Colonic mucosa (tissue), 4 donors: ENCODE measurements at regions not wholly inside any gene's neighbourhood (a gene's known extent, or its start where the extent isn't known, plus 50 kb on each side); places are given as distances from the start of the nearest gene placed in this dataset.

Experiments
- DNase-seq: peaks from one replicate; pipeline ENCODE4 v3.0.0-alpha.2; 2020
- H3K27ac ChIP-seq: fragments of 200-600 bp; one replicate; pipeline ENCODE4 v1.8.0; 2021
- H3K27me3 ChIP-seq: fragments of 200-600 bp; one replicate; pipeline ENCODE4 v1.8.0; 2021
- H3K36me3 ChIP-seq: fragments of 200-600 bp; one replicate; pipeline ENCODE4 v1.8.0; 2021
- H3K4me1 ChIP-seq: fragments of 200-600 bp; one replicate; pipeline ENCODE4 v1.8.0; 2021; ENCODE audit warnings: mild to moderate bottlenecking
- H3K4me3 ChIP-seq: fragments of 200-600 bp; one replicate; pipeline ENCODE4 v1.8.0; 2021
- H3K9ac ChIP-seq, 2 donors: one replicate each; pipeline ENCODE4 v1.7.0; 2013; ENCODE audit warnings: control low read depth in 2 of 2, low read depth in 2 of 2, low read length in 2 of 2
- H3K9me3 ChIP-seq: fragments of 200-600 bp; one replicate; pipeline ENCODE4 v1.8.0; 2021
- intact Hi-C: fragments of 100-400 bp; cut with DNase I; formaldehyde crosslinking; loops from one replicate; pipeline ENCODE4 v1.14.1; 2022
- TF ChIP-seq, protein P1 (sequence below): fragments of 200-600 bp; IDR thresholded peaks from one replicate; pipeline ENCODE4 v1.8.0; 2022; ENCODE audit warnings: antibody characterized with exemption, mild to moderate bottlenecking
- donor health status: healthy.
- donor health status: DM: no; HTN: no; CAD: no.
- donor health status: DM: no; HTN: no; CAD: no.

DNA sequence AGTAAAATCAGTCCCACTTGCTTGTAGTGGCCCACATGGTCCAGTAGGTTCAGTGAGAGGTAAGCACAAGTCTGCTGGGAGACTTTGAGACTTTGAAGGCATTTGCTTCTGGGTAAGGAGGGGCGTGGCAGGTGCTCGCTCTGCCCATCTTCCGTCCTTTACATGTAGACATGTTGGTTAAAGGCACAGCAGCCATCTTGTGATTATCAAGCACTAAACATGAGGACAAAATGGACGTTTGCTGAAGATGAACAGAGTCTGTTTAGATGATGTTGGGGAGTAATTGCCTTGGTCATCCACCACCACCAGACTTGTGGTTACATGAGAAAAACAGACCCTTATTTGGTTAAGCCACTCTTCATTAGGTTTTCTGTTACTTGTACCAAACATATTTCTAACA is 252.8 kb upstream of the PARD3B start:
- no peaks in the 10 kb centered on the region for H3K4me1 ChIP-seq
- no peak overlapping the region for H3K27ac ChIP-seq
- H3K9me3 ChIP-seq = no peaks in the 10 kb centered on the region
- intact Hi-C loops = no loop called here
- TF ChIP-seq, protein P1, sequence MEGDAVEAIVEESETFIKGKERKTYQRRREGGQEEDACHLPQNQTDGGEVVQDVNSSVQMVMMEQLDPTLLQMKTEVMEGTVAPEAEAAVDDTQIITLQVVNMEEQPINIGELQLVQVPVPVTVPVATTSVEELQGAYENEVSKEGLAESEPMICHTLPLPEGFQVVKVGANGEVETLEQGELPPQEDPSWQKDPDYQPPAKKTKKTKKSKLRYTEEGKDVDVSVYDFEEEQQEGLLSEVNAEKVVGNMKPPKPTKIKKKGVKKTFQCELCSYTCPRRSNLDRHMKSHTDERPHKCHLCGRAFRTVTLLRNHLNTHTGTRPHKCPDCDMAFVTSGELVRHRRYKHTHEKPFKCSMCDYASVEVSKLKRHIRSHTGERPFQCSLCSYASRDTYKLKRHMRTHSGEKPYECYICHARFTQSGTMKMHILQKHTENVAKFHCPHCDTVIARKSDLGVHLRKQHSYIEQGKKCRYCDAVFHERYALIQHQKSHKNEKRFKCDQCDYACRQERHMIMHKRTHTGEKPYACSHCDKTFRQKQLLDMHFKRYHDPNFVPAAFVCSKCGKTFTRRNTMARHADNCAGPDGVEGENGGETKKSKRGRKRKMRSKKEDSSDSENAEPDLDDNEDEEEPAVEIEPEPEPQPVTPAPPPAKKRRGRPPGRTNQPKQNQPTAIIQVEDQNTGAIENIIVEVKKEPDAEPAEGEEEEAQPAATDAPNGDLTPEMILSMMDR = no peak
- no peak for DNase-seq
- no peak overlapping the region for H3K9ac ChIP-seq
- no peak overlapping the region for H3K4me3 ChIP-seq
- H3K27me3 ChIP-seq = no peaks in the 10 kb centered on the region
- no peaks in the 10 kb centered on the region for H3K36me3 ChIP-seq

DNA sequence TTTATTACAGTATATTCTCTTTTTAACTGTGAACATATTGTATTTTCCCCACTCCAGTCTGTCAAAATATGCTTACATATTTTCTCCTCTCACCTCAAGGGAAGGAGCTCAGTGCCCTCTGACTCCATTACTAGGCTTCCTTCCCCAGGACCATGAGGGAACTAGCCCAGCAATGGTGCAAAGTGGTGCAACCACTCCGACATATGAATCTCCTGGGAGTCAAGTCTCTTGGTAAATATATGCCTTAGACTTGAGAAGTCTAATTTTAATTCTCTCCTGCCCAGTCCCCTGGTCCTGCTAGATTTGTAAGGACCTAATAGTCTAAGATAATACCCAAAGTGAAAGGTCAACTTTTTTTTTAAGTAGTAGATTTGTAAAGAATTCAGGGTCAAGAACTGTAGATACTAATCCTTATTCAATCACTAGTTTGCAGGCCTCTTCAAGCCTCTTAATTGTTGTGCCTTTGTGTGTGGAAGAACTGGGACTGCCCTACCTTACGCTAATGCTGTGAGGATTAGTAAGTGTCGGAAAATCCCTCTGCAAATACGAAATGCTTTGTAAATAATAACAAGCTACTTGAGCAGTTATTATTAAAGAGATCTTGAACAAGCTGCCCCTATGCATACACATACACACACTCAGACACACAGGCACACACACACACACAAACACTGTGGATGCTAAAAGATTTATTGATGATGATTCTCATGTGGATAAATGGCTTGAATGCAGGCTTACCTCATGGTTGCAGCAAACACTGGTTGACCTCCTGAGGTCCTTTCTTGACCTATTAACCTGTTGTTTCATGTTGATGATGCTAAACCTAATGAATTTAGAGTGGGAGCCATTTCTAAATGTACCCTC is 251.2 kb upstream of the PARD3B start:
- H3K27ac ChIP-seq = no peak overlapping the region
- no peaks in the 10 kb centered on the region for H3K4me1 ChIP-seq
- H3K36me3 ChIP-seq = no peaks in the 10 kb centered on the region
- no peak for DNase-seq
- no peak overlapping the region for H3K9ac ChIP-seq
- H3K9me3 ChIP-seq = no peaks in the 10 kb centered on the region
- no peaks in the 10 kb centered on the region for H3K27me3 ChIP-seq
- H3K4me3 ChIP-seq = no peak overlapping the region
- intact Hi-C loops = no loop called here
- TF ChIP-seq, protein P1 = no peak

- TF ChIP-seq, protein P1 = no peak
- Histone ChIP-seq H3K9me3 (no peaks in the 10 kb centered on the region), H3K27ac (no peak overlapping the region), H3K9ac (no peak overlapping the region), H3K36me3 (no peaks in the 10 kb centered on the region), H3K4me3 (no peak overlapping the region), H3K4me1 (no peaks in the 10 kb centered on the region), H3K27me3 (no peaks in the 10 kb centered on the region)
- intact Hi-C loops = no loop called here
- DNase-seq = no peak
Measured at GRCh38 chr2:204298404-204298803, 246.9 kb upstream of the PARD3B start.

DNA sequence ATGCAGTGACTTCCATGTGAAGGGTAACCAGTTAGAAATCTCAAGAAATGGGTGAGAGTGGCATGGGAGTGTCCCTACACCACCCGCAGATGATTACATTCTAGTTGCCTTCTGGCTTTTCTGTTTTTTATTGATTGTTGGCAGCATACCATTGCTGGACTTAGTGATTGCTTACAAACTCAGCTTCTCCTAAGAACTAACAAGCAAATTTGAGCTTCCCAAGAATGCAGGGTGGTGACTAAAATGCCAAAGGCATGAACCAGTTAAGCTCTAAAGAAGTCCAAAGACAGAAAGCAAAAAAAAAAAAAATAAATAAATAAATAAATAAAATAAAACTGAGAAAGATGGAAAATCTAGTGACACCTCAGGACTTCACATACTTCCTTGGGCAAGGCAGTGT is 245.5 kb upstream of the PARD3B start:
- H3K4me3 ChIP-seq = no peak overlapping the region
- no peaks in the 10 kb centered on the region for H3K4me1 ChIP-seq
- DNase-seq = no peak
- H3K36me3 ChIP-seq = no peaks in the 10 kb centered on the region
- TF ChIP-seq, protein P1 = no peak
- no peak overlapping the region for H3K27ac ChIP-seq
- no peaks in the 10 kb centered on the region for H3K9me3 ChIP-seq
- intact Hi-C loops = no loop called here
- no peaks in the 10 kb centered on the region for H3K27me3 ChIP-seq
- no peak overlapping the region for H3K9ac ChIP-seq

DNA sequence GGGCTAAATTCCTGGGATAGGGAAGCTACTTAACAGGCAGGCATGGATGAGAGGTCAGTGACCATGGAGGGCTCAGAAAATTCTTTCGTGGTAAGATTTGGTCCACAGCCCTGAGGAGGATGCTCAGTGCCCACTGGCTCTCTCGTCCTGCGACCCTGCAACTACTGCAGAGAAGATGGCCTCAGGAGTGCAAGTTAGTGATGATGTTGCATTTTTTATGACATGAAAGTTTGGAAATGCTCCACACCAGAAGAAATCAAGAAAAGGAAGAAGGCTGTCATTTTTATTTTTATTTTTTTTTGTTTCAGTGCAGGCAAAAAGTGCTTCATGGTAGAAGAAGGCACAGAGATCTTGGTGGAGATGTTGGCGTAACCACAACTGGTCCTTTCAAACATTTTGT is 238.6 kb upstream of the PARD3B start:
- no peaks in the 10 kb centered on the region for H3K27me3 ChIP-seq
- H3K9ac ChIP-seq = no peak overlapping the region
- no peak for DNase-seq
- H3K36me3 ChIP-seq = no peaks in the 10 kb centered on the region
- intact Hi-C loops = loop anchor here (1.0 kb wide), 1 partner anchor 20 kb away; no protein-coding TSS in a partner anchor
- H3K27ac ChIP-seq = no peak overlapping the region
- H3K4me3 ChIP-seq = no peak overlapping the region
- H3K9me3 ChIP-seq = no peaks in the 10 kb centered on the region
- no peaks in the 10 kb centered on the region for H3K4me1 ChIP-seq
- TF ChIP-seq, protein P1 = no peak
